GM12865 (cell line): ENCODE measurements at regions not wholly inside any gene's neighbourhood (a gene's known extent, or its start where the extent isn't known, plus 50 kb on each side); places are given as distances from the start of the nearest gene placed in this dataset.

Experiments
- DNase-seq: peaks from one replicate; pipeline ENCODE4 v3.0.0; 2010; ENCODE audit warnings: low read depth
- H3K4me3 ChIP-seq: 2 replicates; pipeline ENCODE4 v1.5.1; 2011; ENCODE audit warnings: mild to moderate bottlenecking, low read depth, low read length, control low read depth
- CTCF ChIP-seq: IDR thresholded peaks from 2 replicates; pipeline ENCODE4 v1.5.1; 2011; ENCODE audit warnings: low read length, control low read depth, low read depth, inconsistent platforms; ENCODE audit not compliant: insufficient read depth; ENCODE audit errors: missing control alignments

DNA sequence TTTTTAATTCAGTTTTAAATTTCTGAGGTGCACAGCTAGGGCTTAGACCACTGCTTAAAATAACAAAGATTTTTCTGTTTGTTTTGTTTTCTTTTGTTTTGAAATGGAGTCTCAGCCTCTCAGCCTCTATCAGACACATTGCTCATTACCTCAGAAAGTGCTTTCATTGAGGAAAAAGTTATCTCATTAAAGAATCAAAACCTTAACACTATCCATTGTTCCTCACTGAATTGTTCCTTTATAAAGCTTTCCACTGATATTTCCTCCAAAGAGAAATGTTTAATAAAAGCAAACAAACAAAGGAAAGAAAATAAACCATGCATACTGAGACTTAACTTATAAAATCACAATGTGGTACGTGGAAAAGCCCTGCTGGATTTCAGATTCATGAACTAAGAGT lies 63.8 kb downstream of the SIPA1L2 start:
- no peak overlapping the region for H3K4me3 ChIP-seq
- TF ChIP-seq CTCF: no peak
- DNase-seq: no peak

GRCh38 chr1:232562855-232563510 lies 67.0 kb downstream of the SIPA1L2 start:
- DNase-seq: no peak
- no peak overlapping the region for H3K4me3 ChIP-seq
- no peak for TF ChIP-seq CTCF

- TF ChIP-seq CTCF: no peak
- H3K4me3 ChIP-seq: no peak overlapping the region
- DNase-seq: no peak
Measured at GRCh38 chr1:232561381-232561780, 68.6 kb downstream of the SIPA1L2 start.

- DNase-seq: no peak
- no peak for TF ChIP-seq CTCF
- no peak overlapping the region for H3K4me3 ChIP-seq
Measured at GRCh38 chr1:232560940-232561339, 69.0 kb downstream of the SIPA1L2 start.

DNA sequence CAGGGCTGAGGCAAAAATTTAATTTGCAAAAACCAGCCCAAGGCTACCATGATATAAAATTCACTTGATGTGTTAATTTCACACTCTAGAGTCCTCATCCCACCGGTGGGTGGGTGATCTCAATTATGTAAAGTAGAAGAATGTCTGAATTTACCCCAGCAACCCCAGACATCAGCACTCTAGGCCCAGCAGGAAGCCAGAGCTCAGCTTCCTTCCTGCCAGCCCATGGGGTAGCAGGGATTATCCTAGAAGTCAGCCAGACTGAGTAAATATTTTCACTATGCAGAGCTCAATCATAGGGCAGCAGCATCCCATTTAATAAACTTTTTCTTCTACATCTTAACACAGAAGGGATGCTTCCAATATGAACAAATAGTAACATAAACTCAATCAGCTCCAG lies 71.0 kb downstream of the SIPA1L2 start:
- H3K4me3 ChIP-seq: no peak overlapping the region
- no peak for DNase-seq
- no peak for TF ChIP-seq CTCF

DNA sequence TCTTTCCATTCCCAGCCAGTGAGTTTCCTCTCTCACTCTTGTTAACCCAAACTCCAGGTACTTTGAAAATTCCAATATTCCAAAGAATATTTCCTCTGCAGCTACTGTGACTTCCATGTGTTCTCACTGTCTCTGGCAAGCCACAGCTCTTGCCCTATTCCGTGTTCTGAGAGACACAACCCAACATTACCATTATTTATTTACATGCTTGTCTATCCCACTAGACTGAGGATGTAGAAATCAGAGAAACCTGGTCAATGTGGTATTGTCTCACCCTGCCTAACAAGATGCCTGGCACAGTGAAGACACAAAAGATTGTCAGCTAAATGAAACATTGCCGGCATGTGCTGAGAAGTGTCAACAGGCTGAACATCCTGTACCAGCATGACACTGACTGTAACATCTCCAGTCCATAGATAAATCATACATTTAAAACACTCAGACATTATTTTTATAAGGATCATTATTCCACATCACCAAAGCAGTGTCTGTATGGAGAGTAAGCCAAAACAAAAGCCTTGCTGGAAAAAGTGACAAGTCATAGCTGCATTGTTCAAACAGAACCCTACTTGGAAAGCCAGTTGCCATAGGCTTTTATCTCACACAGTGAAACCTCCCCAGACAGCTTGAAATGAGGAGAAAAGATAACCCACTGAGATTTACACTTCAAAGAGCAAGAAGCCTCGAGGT lies 72.3 kb downstream of the SIPA1L2 start:
- no peak overlapping the region for H3K4me3 ChIP-seq
- no peak for DNase-seq
- no peak for TF ChIP-seq CTCF

DNA sequence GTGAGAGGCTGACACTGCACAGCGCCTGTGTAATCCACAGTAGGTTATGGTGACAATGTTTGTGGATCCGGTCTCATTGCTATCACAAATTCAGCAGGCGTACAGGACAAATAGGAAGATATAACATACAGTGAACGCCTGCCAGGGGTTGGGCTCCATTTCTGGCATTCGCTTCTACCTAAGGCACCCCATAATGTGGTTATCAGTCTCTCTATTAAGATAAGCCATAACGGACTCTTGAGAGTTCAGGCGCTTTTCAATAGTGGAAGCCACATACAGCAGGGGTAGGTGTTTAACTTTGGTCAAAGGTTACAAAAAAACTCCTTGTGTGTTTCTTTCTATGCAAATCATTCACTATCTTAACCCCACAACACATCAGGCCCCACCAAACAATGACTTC lies 72.8 kb downstream of the SIPA1L2 start:
- no peak for TF ChIP-seq CTCF

More for the DNA sequence above, 72.8 kb downstream of the SIPA1L2 start:
- no peak for DNase-seq
- H3K4me3 ChIP-seq: no peak overlapping the region
